HG03575 (cell line): ENCODE measurements at regions not wholly inside any gene's neighbourhood (a gene's known extent, or its start where the extent isn't known, plus 50 kb on each side); places are given as distances from the start of the nearest gene placed in this dataset.
"Not testable (repeated sequence)": the region's sequence is repeated elsewhere in the genome, so short reads cannot be mapped to it uniquely, and the experiment has no call there.

ENCODE experiments used
- ATAC-seq: cut with Tn5 transposase; IDR thresholded peaks from one replicate; pipeline ENCODE4 v1.9.1; 2021; ENCODE audit not compliant: unreplicated experiment, insufficient number of reproducible peaks, low FRiP score; ENCODE audit errors: extremely low read depth

DNA sequence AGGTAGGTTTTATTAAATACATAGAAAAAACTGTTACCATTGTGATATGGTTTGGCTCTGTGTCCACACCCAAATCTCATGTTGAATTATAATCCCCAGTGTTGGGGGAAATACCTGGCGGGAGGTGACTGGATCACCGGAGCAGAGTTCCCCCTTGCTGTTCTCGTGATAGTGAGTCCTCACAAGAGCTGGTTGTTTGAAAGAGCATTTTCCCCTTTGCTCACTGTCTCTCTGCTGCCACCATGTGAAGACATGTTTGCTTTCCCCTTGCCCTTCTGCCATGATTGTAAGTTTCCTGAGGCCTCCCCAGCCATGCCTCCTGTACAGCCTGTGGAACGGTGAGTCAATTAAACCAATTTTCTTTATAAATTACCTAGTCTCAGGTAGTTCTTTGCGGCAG lies 352.7 kb upstream of the SLC39A10 start:
- ATAC-seq = no peak

DNA sequence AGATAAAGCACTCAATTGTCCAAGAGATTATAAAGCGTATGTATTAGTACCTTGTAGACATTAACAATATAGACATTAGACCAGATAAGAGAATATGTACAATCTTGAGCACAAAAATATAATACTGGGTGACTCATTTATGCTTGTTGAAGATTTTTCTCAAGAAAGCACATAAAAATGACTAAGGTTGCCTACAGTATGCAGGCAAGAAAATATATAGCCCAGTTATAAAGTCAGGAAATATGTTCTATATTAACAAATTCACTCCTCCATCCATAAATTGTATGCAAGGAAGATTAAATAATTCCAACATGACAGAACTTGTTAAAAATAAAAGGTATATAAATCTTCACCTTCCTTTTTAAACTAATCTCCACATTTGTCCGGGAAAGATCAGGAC lies 356.4 kb upstream of the SLC39A10 start:
- no peak for ATAC-seq

DNA sequence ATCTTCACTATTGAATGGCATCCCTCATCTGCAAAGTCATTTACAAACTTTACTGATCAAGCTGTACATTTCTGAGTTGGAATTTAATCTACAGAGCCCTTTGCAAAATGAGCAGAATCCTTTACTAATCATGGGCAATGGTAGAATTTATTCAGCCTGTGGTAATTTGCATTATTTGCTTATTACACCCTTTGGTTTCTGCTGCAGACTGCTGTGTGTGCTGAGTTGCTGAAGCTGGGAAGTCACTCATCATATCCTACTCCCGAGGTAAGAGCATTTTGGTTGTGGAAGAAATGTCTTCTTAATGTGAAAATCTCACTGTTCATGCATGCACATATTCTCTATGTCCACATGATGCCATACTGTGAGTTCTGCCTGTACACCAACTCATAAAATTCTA lies 357.4 kb upstream of the SLC39A10 start:
- ATAC-seq = no peak

GRCh38 chr2:195296490-195296889 lies 360.5 kb upstream of the SLC39A10 start:
- ATAC-seq = no peak

GRCh38 chr2:195289081-195289480 lies 367.9 kb upstream of the SLC39A10 start:
- ATAC-seq = no peak

DNA sequence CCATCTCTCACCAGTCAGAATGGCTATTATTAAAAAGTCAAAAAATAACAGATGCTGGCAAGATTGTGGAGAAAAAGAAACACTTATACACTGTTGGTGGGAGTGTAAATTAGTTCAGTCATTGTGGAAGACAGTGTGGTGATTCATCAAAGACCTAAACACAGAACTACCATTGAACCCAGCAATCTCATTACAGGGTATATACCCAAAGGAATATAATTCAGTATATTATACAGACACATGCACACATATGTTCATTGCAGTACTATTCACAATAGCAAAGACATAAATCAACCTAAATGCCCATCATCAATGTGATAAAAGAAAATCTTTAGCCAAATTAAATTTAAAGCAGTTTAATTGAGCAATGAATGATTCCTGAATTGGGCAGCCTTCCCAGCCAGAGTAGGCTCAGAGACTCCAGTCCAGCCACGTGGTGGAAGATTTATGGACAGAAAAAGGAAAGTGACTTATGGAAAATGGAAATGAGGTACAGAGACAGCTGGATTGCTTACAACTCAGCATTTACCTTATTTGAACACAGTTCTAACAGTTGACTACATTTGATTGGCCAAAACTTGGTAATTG lies 377.1 kb upstream of the SLC39A10 start:
- no peak for ATAC-seq

- ATAC-seq = no peak
Measured at GRCh38 chr2:195270466-195271039, 386.5 kb upstream of the SLC39A10 start.

GRCh38 chr2:195269220-195269619 lies 387.8 kb upstream of the SLC39A10 start:
- ATAC-seq = no peak

GRCh38 chr2:195257979-195258378 lies 399.0 kb upstream of the SLC39A10 start:
- no peak for ATAC-seq

DNA sequence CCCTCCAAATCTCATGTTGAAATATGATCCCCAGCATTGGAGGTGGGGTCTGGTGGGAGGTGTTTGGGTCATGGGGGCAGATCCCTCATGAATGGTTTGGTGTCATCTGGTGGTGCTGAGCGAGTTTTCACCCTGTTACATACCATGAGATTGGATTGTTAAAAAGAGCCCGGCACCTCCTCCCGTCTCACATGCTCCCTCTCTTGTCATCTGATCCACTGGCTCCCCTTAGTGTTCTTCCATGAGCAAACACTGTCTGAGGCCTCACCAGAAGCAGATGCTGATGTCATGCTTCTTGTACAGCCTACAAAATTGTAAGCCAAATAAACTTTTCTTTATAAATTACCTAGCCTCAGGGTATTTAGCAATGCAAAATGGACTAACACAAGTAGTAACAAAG lies 405.0 kb upstream of the SLC39A10 start:
- ATAC-seq = no peak

GRCh38 chr2:195251214-195251613 lies 405.8 kb upstream of the SLC39A10 start:
- ATAC-seq = no peak

DNA sequence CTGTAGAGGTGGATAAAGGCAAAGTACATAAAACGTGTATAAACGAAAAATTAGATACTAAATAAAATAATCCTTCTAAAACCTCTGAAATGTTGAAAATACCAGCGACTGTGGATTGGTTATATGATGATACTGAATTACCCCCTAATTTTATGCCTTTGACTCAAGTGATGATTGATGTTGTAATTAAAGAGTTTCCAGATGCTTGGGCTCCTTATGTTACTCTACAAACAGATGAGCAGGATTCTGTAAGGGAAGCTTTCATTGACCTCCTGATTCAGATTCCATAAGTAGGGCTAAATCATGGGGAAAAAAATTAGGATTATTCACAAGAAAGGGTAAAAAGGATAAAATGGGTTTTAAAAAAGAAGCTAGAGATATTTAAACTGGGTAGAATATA lies 418.2 kb upstream of the SLC39A10 start:
- ATAC-seq = no peak

- ATAC-seq = no peak
Measured at GRCh38 chr2:195238379-195238778, 418.6 kb upstream of the SLC39A10 start.

- ATAC-seq = not testable (repeated sequence)
Measured at GRCh38 chr2:195228547-195228946, 428.5 kb upstream of the SLC39A10 start.

DNA sequence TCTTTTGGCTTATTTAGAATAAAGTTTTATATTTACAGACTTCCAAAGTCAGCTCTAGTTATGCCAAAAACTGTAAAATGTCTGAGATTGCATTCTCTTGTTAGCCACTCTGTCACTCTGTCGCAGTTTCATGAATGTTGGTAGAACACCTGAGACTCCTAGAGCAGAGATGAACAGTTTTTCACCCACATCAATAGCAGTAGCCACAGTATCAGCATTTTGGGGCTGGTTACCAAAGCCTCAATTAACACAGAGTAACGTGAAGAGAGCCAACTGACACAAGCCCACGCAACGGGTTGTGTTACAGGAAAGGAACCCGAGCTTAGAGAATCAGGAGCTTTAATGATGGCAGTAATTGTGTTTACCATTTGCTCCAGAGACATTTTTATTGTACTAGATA lies 443.0 kb upstream of the SLC39A10 start:
- no peak for ATAC-seq

DNA sequence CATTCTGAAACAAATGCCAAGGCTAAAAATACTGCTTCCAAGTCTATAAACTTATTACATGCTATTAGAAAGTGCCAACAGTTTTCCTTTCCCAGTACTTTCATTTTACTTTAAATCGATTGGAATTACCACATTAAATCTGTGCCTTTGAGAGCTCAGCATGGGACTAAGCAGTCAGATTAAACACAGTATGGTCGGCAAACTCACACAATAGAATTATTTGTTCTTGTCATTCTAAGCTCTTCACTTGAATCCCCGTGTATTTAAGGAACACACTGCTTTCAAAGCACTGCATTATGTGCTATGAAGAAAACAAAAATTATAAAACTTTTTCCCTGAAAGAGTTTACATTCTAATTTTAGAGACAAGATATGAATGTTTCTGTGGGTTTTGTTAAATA lies 444.4 kb upstream of the SLC39A10 start:
- ATAC-seq = no peak

- no peak for ATAC-seq
Measured at GRCh38 chr2:195202163-195202845, 454.7 kb upstream of the SLC39A10 start.

DNA sequence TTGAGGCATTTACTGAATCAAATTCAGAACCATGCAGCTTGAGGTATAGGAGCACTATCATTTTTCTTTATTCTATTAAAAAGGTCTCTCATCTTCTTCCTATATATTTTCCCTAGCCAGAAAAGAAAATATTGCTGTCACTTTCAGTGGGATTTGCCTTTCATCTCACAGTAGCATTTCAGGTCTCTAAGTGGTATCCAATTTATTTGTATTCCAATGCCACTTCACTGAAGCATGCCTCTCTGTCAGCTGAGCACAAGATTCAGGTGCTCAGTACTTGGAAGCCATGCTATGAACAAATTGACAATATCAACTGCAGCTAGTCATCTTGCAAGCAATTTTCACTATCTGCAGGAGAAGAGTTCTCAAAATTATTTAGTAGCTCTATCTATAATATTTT lies 457.2 kb upstream of the SLC39A10 start:
- ATAC-seq = no peak

GRCh38 chr2:195181059-195181705 lies 475.8 kb upstream of the SLC39A10 start:
- no peak for ATAC-seq

- no peak for ATAC-seq
Measured at GRCh38 chr2:195168369-195168768, 488.7 kb upstream of the SLC39A10 start.
